GM18861 (cell line): ENCODE measurements at regions not wholly inside any gene's neighbourhood (a gene's known extent, or its start where the extent isn't known, plus 50 kb on each side); places are given as distances from the start of the nearest gene placed in this dataset.
A peak's percentile ranks its signal among the peaks of the same experiment; 100 is the strongest.

Experiments used
- ATAC-seq: cut with Tn5 transposase; IDR thresholded peaks from one replicate; pipeline ENCODE4 v1.9.1; 2021; ENCODE audit not compliant: unreplicated experiment

DNA sequence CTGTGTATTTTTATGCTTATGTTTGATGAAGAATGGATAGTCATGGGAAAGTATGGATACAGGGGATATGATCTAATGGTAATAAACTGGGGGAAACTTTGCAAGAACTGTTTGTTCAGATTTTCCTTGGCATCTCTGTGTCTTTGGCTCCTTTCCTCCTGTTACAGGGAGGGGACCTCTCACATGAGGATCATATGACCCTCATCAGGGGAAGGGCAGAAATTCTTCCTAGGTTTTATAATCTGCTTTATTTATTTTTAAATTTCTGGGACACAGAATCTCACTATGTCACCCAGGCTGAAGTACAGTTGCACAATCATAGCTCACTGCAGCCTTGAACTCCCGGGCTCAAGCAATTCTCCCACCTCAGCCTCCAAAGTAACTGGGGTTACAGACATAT is 526.5 kb downstream of the CCER1 start:
- no peak for ATAC-seq

DNA sequence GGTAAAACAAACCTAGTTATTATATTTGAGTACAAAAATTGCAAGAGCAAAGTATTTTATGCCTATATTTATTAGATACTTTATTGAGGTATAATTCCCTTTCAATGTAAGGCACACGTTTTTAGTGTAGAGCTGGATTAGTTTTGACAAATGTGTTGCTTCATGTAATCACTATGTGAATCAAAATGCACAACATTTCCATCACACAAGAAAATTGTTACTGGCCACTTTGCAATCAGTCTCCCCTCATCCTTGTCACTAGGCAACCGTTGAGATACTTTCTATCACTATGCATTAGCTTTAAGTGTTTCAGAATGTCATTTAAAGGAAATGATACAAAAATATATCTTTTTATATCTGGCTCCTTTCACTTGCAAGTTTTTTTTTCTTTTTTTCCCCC is 531.0 kb downstream of the CCER1 start:
- no peak for ATAC-seq

DNA sequence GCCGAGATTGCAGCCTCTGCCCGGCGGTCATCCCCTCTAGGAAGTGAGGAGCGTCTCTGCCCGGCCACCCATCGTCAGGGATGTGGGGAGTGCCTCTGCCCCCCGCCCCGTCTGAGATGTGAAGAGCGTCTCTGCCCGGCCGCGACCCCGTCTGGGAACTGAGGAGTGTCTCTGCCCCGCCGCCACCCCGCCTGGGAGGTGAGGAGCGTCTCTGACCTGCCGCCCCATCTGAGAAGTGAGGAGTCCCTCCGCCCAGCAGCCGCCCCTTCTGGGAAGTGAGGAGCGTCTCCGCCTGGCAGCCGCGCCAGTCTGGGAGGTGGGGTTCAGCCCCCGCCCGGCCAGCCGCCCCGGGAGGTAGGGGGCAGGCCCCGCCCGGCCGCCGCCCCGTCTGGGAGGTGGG is 544.0 kb downstream of the CCER1 start:
- no peak for ATAC-seq

DNA sequence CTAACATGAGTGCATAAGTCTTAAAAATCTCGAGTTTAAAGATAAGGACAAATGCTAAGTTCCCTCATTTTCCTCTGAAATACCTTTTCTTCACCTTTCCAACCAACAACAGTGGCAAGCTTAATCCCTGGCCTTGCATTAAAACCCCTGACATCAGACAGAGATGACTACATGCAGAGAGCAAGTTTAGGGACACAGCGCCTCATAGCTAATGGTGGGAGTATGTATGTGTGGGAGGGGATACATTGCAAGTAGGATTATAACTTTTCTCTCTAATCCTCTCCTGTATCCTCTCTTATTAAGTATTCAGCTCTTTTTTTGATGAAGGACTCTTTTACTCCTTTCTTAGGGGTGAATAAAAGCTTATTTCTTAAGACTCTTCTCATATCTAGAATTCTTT is 547.1 kb downstream of the CCER1 start:
- no peak for ATAC-seq

DNA sequence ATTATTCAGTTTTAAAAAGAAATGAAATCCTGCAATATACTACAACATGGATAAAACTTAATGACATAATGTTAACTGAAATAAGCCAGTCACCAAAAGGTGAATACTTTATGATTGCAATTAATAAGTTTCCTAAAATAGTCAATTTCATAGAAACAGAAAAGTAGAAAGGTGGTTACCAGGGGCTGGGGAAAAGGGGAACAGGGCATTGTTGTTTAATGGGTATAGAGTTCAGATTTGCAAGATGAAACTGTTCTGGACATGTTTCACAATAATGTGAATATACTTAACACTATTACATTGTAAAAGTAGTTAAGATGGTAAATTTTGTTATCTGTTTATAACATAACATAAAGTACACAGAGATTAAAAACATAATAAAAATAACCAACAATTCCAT is 550.9 kb downstream of the CCER1 start:
- ATAC-seq: peak; percentile 70

DNA sequence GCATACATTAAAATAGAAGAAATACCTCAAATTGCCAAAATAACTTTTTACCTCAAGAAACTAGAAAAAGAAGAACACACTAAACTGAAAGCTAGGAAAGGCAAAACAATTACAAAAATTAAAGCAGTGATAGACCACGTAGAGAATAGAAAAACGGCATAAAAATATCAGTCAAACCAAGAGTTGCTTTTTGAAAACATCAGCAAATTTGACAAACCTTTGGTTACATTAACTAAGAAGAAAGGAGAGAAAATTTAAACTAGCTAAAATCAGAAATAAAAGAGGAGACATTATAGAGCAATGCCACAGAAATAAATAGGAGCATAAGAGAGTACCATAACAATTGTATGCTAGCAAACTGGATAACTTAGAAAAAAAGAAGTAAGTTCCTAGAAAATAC is 553.8 kb downstream of the CCER1 start:
- no peak for ATAC-seq

DNA sequence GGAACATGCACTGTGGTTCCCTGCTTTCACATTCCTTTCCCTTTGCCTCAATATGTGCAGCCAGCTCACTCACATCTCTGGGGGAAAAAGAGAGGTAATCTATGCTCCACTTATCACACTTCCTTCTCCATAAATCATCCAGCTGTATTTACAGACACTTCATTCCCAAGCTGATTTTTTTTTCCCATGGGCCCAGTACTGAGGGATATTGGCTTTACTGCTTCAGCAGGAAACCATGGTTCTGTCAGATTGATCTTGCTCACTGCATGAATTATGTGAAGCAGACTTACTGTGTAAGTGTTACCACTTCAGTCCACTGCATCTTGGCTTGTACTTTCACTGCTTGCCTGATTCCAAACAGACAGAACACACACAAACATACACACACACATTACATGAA is 555.6 kb downstream of the CCER1 start:
- ATAC-seq: no peak

DNA sequence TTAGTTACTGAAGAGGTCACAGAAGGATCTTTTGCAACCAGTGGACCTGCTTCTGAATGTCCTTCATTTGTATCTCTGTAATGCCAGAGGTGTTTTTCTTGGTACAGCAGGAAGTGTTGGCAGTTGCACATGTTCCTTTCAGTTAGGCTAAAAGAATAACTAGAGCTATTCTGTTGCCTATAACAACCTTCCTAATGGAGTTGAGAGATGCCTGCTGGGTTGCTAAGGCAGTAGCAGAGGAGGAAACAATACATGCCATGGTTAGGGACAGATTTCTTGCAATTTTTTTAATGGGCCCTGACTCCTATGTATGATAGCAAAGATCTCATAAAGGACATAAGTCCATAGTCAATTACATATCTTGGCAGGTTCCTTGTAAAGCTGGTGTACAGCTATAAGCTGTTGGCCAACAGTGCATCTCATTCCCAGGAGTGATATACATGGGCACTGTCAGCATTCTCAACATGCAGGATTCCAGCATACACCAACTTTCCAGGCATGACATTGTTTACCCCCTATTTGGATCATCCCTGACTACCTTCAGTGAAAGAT is 556.6 kb downstream of the CCER1 start:
- ATAC-seq: no peak

DNA sequence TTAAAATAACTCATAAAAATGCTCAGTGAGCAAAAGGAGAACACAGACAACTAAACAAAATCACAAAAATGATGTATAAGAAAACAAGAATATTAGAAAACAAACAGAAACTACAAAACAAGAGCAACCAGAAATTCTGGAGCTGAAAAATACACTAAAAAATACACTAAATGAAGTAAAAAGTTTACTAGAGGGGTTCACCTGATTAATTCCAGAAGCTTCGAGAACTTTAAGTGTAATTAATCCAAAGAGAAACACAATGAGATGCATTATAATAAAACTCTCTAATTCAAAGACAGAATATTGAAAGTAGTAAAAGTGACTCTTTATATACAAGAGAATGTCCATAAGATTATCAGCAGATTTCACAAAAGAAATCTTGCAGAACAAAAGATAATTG is 558.4 kb downstream of the CCER1 start:
- no peak for ATAC-seq

DNA sequence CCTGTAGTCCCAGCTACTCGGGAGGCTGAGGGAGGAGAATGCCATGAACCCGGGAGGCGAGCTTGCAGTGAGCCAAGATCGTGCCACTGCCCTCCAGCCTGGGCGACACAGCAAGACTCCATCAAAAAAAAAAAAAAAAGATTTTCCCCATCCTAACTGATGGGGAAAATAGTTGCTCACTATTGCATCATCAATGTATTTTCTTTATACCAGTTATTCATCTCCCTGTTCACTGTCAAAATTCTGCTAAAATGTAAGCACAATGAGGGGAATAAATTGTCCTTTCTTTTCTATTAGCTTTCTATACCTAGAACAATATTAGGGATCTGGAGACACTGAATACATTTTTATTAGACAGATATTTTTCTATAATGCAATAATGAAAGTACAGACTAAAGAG is 561.3 kb downstream of the CCER1 start:
- ATAC-seq: no peak

DNA sequence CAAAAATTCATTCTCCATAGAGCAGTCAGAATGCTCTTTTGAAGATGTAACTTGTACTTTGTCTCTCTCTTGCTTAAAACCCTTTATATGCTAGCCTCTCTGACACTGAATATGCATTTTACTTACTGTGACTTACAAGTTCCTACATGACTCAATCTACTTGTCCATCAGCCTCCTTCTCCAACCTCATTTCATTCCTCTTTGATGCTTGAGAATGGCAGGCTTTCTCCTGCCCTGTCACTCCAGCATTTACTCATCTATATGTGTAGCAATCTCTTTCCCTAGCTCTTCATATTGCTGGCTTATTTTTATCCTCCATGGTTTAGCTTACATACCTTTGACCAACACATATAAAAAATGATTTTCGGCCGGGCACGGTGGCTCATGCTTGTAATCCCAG is 561.9 kb downstream of the CCER1 start:
- no peak for ATAC-seq

DNA sequence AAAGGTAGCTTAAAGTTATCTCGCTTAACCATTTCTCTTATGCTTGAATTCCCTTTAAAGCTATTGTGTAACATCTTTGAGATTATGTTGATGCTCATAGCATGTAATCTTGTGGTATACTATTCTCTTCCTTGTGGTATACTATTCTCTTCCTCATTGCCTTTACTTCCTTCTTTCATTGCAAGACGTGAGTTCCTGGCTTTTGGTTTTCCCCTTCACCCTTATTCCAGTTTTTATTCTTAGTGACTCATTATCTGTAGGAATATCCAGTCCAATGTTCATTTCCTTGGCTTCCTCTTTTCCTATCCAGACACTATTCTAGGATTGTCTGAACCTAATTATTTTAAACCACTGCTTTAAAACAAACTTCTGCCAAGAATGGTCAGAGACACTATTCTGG is 564.0 kb downstream of the CCER1 start:
- ATAC-seq: no peak

DNA sequence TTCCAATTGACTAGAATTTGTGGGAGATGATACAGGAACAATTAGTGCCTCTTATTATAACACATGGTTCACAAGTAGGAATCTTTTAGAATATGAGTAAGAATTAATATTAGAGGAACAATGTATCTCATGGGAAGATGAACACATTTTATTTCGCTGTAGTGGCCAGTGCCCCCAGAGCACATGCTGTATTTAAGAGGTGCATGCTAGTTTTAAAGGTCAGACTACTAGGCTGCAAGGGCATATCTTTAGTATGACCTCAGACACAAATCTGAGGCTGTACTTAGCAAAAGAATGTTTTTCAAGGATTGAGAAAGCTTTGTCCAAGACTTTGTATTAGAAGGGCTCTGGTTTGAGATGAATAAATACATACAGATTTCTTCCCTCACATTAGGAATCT is 586.9 kb downstream of the CCER1 start:
- no peak for ATAC-seq

DNA sequence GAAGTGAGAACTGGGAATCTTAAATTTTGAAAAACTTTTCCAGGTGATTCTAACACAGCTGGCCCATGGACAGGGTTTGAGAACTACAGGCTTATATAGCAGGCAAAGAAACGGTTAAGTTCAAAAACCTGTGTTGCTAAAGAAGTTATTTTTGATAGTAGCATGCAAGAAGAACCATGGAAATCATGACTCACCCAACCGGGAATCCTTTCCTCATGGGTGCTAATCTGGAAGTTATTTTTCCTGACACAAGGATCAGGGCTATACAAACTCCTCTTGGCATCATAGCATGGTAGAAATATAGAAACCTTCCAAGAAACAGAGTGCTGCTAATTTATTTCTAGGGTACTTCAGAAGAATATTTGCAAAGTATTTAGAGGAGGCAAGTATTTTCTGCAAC is 588.7 kb downstream of the CCER1 start:
- ATAC-seq: no peak

DNA sequence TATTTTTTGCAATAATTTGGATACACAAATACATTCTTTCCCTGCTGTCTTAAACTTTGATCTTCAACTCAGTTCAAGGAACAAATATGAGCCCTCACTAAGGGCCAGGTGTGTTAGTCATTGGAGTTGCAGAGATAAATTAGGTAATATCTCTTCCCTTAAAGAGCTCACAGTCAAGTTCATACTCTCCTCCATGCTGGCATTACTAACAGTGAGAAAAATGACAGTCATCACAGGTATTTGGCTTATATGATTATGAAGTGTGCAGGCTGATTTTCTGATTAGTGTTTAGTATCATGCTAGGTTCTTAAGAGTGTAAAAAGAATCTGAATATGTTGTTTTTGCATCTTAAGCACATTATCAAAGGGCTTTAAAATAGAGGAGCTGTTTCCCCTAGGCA is 594.7 kb downstream of the CCER1 start:
- ATAC-seq: no peak

DNA sequence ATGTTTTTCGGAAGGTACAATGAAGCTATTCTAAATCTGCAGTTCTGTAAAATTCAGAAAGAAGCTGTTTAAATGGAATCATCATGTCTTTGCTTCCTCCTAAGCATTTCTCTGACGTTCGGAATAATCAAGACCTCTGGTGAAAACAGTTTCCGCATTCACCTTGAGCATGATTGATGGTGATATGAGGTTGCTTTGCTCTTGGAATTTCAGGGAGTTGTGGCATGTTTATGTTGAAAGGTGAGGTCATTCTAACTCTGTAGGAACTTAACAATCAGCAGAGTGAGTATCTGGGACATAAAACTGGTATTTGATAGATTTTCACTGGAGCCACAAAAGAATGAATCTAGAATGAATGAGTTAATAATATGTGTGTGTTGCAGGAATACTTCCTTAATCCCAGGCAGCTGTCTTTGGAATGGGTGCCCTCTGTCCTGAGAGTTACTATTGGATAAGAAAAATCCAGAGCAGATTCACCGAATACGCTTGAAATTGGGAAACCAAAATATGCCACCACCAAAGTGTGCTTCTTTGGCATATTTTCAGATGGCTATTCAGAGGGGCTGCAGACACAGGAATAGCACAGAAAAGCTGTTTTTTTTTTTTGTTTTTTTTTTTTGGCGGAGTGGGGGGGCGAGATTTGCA is 599.1 kb downstream of the CCER1 start:
- no peak for ATAC-seq

DNA sequence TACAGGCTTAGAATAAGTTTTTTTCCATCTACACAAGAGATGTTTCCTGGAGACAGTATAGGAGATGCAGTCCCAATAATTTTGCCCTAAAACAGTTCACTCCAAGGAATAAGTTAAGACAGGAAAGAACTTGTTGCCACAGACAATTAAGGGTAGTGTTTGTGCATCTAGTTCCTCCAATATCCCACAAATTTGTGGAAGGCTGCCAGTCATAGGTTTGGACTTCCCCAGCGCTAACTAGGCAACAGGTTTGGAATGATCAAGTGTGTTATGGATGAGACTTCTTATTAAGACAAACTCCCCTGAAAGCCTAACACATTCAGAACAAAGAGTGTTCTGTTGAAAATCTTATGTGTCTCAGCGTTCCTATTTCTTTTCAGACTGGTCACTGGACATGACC is 611.0 kb downstream of the CCER1 start:
- no peak for ATAC-seq

DNA sequence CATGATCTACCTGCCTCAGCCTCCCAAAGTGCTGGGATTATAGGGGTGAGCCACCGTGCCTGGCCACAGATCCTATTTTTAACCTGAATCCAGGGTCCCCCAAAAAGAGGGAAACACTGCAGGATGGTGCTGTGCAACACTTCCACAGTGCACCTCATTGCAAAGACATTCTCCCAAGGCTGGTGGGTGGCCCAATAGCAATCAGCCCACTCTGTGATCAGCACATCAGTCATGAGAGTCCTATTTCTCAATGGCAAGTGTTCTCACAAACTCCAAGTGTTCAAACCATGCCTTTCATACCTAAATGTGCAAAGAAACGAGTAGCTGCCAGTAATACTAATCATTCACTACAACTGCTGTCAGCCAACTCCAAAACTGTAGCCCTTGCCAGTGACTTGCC is 612.9 kb downstream of the CCER1 start:
- ATAC-seq: no peak

DNA sequence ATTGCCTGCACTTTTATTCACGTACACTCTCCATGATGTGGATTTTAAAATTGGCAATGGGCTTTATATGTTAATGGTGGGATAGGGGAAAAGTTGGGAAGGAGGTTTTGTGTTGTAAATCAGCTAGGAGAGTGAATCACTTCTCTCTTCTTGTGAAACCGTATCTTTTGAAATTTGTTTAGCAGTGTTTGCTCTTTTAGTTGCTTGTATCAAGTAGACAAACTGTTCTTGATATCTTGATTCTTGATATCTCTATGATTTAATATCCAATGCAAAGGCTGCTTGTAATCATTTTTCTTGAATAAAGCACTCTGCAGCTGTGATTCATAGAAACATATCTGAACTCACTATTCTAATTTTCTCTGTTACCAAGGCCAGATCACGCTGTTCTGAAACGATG is 615.1 kb downstream of the CCER1 start:
- ATAC-seq: no peak

DNA sequence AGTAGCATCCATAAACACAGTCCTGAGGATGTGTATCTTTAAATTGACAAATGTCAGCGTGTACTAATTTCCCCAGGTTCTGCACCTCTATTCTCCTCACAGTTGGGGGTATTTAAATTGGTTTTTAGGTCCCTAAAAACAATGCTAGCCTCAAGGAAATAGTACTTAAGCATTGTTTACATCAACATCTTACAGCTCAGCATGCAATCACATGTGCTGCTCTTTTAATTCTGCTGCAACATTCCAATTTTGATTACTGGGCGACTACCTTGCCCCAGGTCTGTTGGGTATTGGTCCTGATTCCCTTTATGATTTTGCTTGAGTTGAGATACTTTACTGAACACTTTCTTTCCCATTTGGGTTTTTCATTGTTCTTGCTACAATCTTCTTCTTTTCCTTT is 616.6 kb downstream of the CCER1 start:
- no peak for ATAC-seq

DNA sequence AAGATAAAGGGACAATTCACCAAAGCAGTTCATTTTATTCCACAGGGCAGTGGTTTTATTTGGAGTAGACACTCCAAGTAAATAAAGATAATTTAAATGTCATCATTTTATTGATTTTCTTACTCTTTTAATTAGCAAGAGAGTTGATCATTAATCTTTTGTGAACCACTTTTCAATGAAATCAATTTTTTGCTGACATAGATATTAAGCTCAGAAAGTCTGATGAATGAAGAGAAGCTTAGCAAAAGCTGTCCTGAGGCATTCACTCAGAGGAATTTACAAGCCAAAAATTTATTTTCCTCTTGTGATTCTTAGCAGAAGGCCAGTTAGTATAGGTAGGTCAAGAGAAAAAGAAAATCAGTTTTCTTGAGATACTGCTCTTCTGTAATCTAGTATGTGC is 618.0 kb downstream of the CCER1 start:
- ATAC-seq: no peak

DNA sequence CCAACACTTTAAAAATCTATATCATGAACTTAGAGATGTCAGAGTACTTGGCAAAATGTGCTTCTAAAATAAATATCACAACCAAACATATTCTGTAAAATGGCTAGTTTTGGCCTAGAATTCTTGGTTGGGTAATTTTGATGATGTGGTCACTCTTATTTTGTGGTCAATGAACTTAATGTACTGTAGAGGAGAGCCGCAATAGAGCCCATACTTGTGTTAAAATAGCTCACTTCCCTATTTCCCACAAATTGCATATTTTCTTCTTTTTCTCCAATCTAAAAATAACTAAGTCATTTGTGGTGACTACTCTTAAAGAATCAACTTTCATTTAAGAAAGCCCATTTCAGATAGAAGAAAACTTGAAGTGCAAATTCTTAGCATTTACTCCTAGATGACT is 619.4 kb downstream of the CCER1 start:
- ATAC-seq: no peak

DNA sequence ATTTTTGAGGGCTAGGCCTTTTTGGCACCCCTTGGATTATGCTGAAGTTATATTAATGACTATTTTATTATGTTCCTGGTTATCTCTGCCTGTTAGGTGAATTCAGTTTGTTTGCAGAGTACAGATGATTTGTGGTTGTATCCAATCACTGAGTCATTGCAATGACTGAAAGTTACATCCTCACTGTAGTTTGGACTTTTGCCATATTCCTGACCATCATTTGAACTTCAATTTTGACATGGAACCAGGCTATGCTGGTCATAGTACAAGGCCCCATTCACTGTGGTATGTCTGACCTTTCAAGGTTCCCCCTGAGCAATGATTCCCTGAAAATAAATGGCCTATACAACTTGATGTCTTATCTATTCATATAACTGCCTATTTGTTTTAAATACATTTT is 621.0 kb downstream of the CCER1 start:
- ATAC-seq: no peak
